ENCODE measurements at regions not wholly inside any gene's neighbourhood (a gene's known extent, or its start where the extent isn't known, plus 50 kb on each side); places are given as distances from the start of the nearest gene placed in this dataset.

DNA sequence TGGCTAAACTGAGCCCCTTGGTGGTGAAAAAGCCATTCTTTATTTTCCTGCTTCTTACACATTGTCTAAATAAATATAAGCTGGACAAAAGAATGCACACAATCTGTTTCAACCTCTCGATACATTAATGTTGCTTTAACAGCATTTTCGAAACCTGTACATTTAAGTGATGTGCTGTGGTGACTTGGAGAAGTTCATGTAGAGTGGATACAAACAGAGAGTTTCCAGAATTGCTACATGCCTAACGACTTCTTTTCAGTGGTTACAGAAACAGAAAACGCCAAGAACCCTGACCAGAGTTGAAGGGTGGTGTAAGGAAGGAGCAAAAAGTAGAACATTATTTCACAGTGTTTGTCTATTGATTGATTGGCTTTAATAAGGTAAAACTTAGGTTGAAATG lies 500.9 kb downstream of the SLC16A7 start:
- Histone ChIP-seq H2BK120ac (ENCODE audit: insufficient read depth, low read length, poor library complexity) (no peak overlapping the region), H3K18ac (ENCODE audit: low read length) (no peak overlapping the region), H3K27me3 (ENCODE audit: insufficient read depth, low read length) (no peaks in the 10 kb centered on the region), H4K91ac (ENCODE audit: low read depth, low read length) (no peak overlapping the region), H3K4me2 (ENCODE audit: low read length) (no peak overlapping the region), H2BK12ac (ENCODE audit: low read length) (no peak overlapping the region), H3K36me3 (ENCODE audit: control insufficient read depth in 1 of 2, insufficient read depth in 2 of 2, low read length in 2 of 2) (no peaks in the 10 kb centered on the region), H3K9ac (ENCODE audit: low read length) (no peak overlapping the region), H3K4ac (ENCODE audit: low read depth, low read length) (no peak overlapping the region), H3K14ac (ENCODE audit: low read length) (no peak overlapping the region), H3K27ac (ENCODE audit: low read depth, low read length) (no peak overlapping the region), H3K23ac (ENCODE audit: low read length) (no peak overlapping the region), H3K9me3 (ENCODE audit: insufficient read depth, low read depth, low read length) (no peaks in the 10 kb centered on the region), H3K4me1 (ENCODE audit: control insufficient read depth in 1 of 2, insufficient read depth in 2 of 2, low read length in 2 of 2) (no peaks in the 10 kb centered on the region), H3K79me1 (ENCODE audit: low read length) (no peaks in the 10 kb centered on the region), H3K4me3 (ENCODE audit: low read depth, low read length) (no peak overlapping the region), H4K12ac (ENCODE audit: low read depth, low read length) (no peak overlapping the region), H2BK5ac (ENCODE audit: low read depth, low read length, poor library complexity) (no peak overlapping the region), H2AK5ac (ENCODE audit: low read length) (no peak overlapping the region), H2AFZ (ENCODE audit: insufficient read depth, low read length, poor library complexity) (no peak overlapping the region), H3K79me2 (ENCODE audit: control insufficient read depth, insufficient read depth, low read length, poor library complexity) (no peaks in the 10 kb centered on the region), H4K8ac (ENCODE audit: low read depth, low read length) (no peak overlapping the region)
- DNase-seq, result no peak
- no CpG with 5 or more reads among the region's 4 CpGs for WGBS (ENCODE audit: extremely low coverage, insufficient coverage, insufficient read length)

DNA sequence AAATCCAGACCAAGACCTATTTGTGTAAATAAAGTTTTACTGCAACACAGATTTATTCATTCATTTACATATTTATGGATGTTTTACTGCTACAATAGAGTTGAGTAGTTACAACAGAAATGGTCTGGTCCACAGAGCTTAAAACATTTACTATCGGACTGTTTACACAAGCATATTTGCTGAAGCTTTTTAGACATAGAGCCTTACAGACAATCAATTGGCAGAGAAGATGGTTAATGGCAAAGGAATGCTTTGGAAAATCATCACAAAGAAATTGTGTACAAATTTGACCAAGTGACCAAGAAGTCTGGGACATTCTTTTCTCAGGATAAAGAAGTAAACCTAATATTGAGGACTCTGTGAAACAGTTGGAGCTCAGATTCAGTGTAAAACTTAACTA lies 504.3 kb downstream of the SLC16A7 start:
- no peak overlapping the region for H3K27ac ChIP-seq (ENCODE audit: low read depth, low read length)
- no peaks in the 10 kb centered on the region for H3K79me1 ChIP-seq (ENCODE audit: low read length)
- no peaks in the 10 kb centered on the region for H3K9me3 ChIP-seq (ENCODE audit: insufficient read depth, low read depth, low read length)
- H3K79me2 ChIP-seq (ENCODE audit: control insufficient read depth, insufficient read depth, low read length, poor library complexity), result no peaks in the 10 kb centered on the region
- no peak overlapping the region for H4K12ac ChIP-seq (ENCODE audit: low read depth, low read length)
- H3K4me3 ChIP-seq (ENCODE audit: low read depth, low read length), result no peak overlapping the region
- no peak overlapping the region for H3K14ac ChIP-seq (ENCODE audit: low read length)
- no peak overlapping the region for H4K91ac ChIP-seq (ENCODE audit: low read depth, low read length)
- H2BK120ac ChIP-seq (ENCODE audit: insufficient read depth, low read length, poor library complexity), result no peak overlapping the region
- no peak overlapping the region for H4K8ac ChIP-seq (ENCODE audit: low read depth, low read length)
- H2AK5ac ChIP-seq (ENCODE audit: low read length), result no peak overlapping the region
- H3K36me3 ChIP-seq (ENCODE audit: control insufficient read depth in 1 of 2, insufficient read depth in 2 of 2, low read length in 2 of 2), result no peaks in the 10 kb centered on the region
- H3K4me2 ChIP-seq (ENCODE audit: low read length), result no peak overlapping the region
- H3K27me3 ChIP-seq (ENCODE audit: insufficient read depth, low read length), result no peaks in the 10 kb centered on the region
- WGBS (ENCODE audit: extremely low coverage, insufficient coverage, insufficient read length), result no CpG with 5 or more reads among the region's 1 CpG
- no peak overlapping the region for H2BK5ac ChIP-seq (ENCODE audit: low read depth, low read length, poor library complexity)
- no peaks in the 10 kb centered on the region for H3K4me1 ChIP-seq (ENCODE audit: control insufficient read depth in 1 of 2, insufficient read depth in 2 of 2, low read length in 2 of 2)
- no peak overlapping the region for H2AFZ ChIP-seq (ENCODE audit: insufficient read depth, low read length, poor library complexity)
- no peak overlapping the region for H3K23ac ChIP-seq (ENCODE audit: low read length)
- H3K18ac ChIP-seq (ENCODE audit: low read length), result no peak overlapping the region
- H2BK12ac ChIP-seq (ENCODE audit: low read length), result no peak overlapping the region
- no peak overlapping the region for H3K9ac ChIP-seq (ENCODE audit: low read length)
- H3K4ac ChIP-seq (ENCODE audit: low read depth, low read length), result no peak overlapping the region
- DNase-seq, result no peak

- Histone ChIP-seq H3K9me3 (ENCODE audit: insufficient read depth, low read depth, low read length) (no peaks in the 10 kb centered on the region), H3K4ac (ENCODE audit: low read depth, low read length) (no peak overlapping the region), H3K4me1 (ENCODE audit: control insufficient read depth in 1 of 2, insufficient read depth in 2 of 2, low read length in 2 of 2) (no peaks in the 10 kb centered on the region), H2BK5ac (ENCODE audit: low read depth, low read length, poor library complexity) (no peak overlapping the region), H3K18ac (ENCODE audit: low read length) (no peak overlapping the region), H3K23ac (ENCODE audit: low read length) (no peak overlapping the region), H2AK5ac (ENCODE audit: low read length) (no peak overlapping the region), H2AFZ (ENCODE audit: insufficient read depth, low read length, poor library complexity) (no peak overlapping the region), H4K12ac (ENCODE audit: low read depth, low read length) (no peak overlapping the region), H3K9ac (ENCODE audit: low read length) (no peak overlapping the region), H3K27ac (ENCODE audit: low read depth, low read length) (no peak overlapping the region), H2BK12ac (ENCODE audit: low read length) (no peak overlapping the region), H3K36me3 (ENCODE audit: control insufficient read depth in 1 of 2, insufficient read depth in 2 of 2, low read length in 2 of 2) (no peaks in the 10 kb centered on the region), H3K27me3 (ENCODE audit: insufficient read depth, low read length) (no peaks in the 10 kb centered on the region), H3K14ac (ENCODE audit: low read length) (no peak overlapping the region), H2BK120ac (ENCODE audit: insufficient read depth, low read length, poor library complexity) (no peak overlapping the region), H3K4me2 (ENCODE audit: low read length) (no peak overlapping the region), H4K91ac (ENCODE audit: low read depth, low read length) (no peak overlapping the region), H3K79me1 (ENCODE audit: low read length) (no peaks in the 10 kb centered on the region), H4K8ac (ENCODE audit: low read depth, low read length) (no peak overlapping the region), H3K79me2 (ENCODE audit: control insufficient read depth, insufficient read depth, low read length, poor library complexity) (no peaks in the 10 kb centered on the region), H3K4me3 (ENCODE audit: low read depth, low read length) (no peak overlapping the region)
- no CpG with 5 or more reads among the region's 1 CpG for WGBS (ENCODE audit: extremely low coverage, insufficient coverage, insufficient read length)
- peak in 1 of 2 donors; percentile 8 for DNase-seq
Observed at GRCh38 chr12:60100852-60101251, 505.0 kb downstream of the SLC16A7 start.

DNA sequence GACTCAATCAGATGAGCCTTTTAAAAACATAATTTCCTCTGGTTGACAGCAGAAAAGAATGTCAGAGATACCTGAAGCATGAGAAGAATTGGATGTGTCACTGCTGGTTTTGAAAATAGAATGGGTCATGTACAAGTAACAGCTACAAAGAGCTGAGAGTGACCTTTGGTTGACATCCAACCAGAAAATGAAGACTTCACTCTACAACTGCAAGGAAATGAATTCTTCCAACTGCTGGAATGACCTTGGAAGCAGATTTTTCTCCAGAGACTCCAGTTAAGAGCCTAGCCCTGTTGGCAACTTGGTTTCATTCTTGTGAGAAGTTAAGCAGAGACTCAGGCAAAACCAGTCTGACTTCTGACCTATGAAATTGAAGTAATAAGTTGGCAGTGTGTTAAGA lies 505.9 kb downstream of the SLC16A7 start:
- H3K79me1 ChIP-seq (ENCODE audit: low read length), result no peaks in the 10 kb centered on the region
- no peak overlapping the region for H3K4me2 ChIP-seq (ENCODE audit: low read length)
- H3K9ac ChIP-seq (ENCODE audit: low read length), result no peak overlapping the region
- H4K8ac ChIP-seq (ENCODE audit: low read depth, low read length), result no peak overlapping the region
- no peaks in the 10 kb centered on the region for H3K9me3 ChIP-seq (ENCODE audit: insufficient read depth, low read depth, low read length)
- no peak overlapping the region for H3K27ac ChIP-seq (ENCODE audit: low read depth, low read length)
- no peaks in the 10 kb centered on the region for H3K79me2 ChIP-seq (ENCODE audit: control insufficient read depth, insufficient read depth, low read length, poor library complexity)
- no peak overlapping the region for H2AFZ ChIP-seq (ENCODE audit: insufficient read depth, low read length, poor library complexity)
- no peaks in the 10 kb centered on the region for H3K4me1 ChIP-seq (ENCODE audit: control insufficient read depth in 1 of 2, insufficient read depth in 2 of 2, low read length in 2 of 2)
- H3K14ac ChIP-seq (ENCODE audit: low read length), result no peak overlapping the region
- H4K12ac ChIP-seq (ENCODE audit: low read depth, low read length), result no peak overlapping the region
- no peak overlapping the region for H4K91ac ChIP-seq (ENCODE audit: low read depth, low read length)
- peak in 1 of 2 donors; percentile 57 for DNase-seq
- H3K18ac ChIP-seq (ENCODE audit: low read length), result no peak overlapping the region
- H3K23ac ChIP-seq (ENCODE audit: low read length), result no peak overlapping the region
- no peaks in the 10 kb centered on the region for H3K36me3 ChIP-seq (ENCODE audit: control insufficient read depth in 1 of 2, insufficient read depth in 2 of 2, low read length in 2 of 2)
- H2AK5ac ChIP-seq (ENCODE audit: low read length), result no peak overlapping the region
- no peak overlapping the region for H2BK120ac ChIP-seq (ENCODE audit: insufficient read depth, low read length, poor library complexity)
- H2BK5ac ChIP-seq (ENCODE audit: low read depth, low read length, poor library complexity), result no peak overlapping the region
- H3K4ac ChIP-seq (ENCODE audit: low read depth, low read length), result no peak overlapping the region
- no peaks in the 10 kb centered on the region for H3K27me3 ChIP-seq (ENCODE audit: insufficient read depth, low read length)
- H2BK12ac ChIP-seq (ENCODE audit: low read length), result no peak overlapping the region
- no peak overlapping the region for H3K4me3 ChIP-seq (ENCODE audit: low read depth, low read length)

All from trophoblast cell (in vitro differentiated cells and primary cell).